GM21717 (cell line): ENCODE measurements at regions not wholly inside any gene's neighbourhood (a gene's known extent, or its start where the extent isn't known, plus 50 kb on each side); places are given as distances from the start of the nearest gene placed in this dataset.
"Not testable (repeated sequence)": the region's sequence is repeated elsewhere in the genome, so short reads cannot be mapped to it uniquely, and the experiment has no call there.

Source experiments
- ATAC-seq: cut with Tn5 transposase; IDR thresholded peaks from one replicate; pipeline ENCODE4 v1.9.1; 2021; ENCODE audit warnings: mild to moderate bottlenecking, moderate library complexity; ENCODE audit not compliant: unreplicated experiment

GRCh38 chr18:55763298-55763697 is 175.3 kb upstream of the TCF4 start:
- no peak for ATAC-seq

GRCh38 chr18:55762424-55762823 is 174.4 kb upstream of the TCF4 start:
- ATAC-seq, result no peak

GRCh38 chr18:55753643-55754263 is 165.8 kb upstream of the TCF4 start:
- no peak for ATAC-seq

- ATAC-seq, result no peak
These were observed 163.5 kb upstream of the TCF4 start for GRCh38 chr18:55751476-55751875.

DNA sequence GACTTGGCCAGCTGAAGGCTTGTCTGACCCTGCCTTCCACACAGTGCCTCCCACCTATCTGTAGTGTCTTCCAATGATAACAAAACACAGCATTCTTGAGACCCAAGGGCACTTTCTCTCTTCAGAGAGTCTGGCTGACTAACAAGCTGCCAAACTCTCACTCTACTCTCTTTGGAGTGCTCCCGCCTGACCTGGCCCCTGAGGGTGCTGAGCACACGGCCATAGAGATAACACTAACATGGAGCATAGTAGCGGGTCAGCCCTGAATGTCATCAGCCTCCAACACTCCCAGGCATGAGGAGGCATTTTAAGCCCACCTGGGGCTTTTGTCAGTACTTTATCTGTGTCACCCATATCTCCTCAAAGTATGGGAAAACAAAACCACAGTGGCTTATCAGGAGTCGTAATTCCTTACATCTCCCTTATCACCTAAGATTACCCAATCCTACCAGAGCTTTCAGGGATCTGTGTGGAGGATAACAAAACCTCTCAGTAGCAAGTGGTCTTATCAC is 160.3 kb upstream of the TCF4 start:
- no peak for ATAC-seq

DNA sequence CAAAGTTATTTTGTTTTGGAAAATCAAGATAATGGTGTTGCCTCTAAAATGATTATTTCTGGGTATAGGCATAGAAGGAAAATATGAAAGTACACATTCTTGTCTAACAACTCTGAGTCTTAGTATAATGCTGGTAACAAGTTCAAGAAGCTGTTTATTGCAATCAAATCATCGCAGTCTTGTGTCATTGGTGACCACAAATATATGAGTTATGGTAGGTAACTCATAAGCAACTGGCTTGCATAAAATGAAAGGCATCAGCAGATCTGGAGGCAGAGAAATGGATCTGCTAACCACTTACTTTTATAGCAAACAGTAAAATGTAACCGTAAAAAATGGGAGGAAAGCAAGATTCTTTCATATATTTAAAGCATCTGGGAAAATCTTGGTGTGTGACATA is 156.2 kb upstream of the TCF4 start:
- ATAC-seq, result no peak

GRCh38 chr18:55743736-55744135 is 155.7 kb upstream of the TCF4 start:
- no peak for ATAC-seq

- ATAC-seq, result no peak
These were observed 155.1 kb upstream of the TCF4 start for GRCh38 chr18:55743133-55743532.

DNA sequence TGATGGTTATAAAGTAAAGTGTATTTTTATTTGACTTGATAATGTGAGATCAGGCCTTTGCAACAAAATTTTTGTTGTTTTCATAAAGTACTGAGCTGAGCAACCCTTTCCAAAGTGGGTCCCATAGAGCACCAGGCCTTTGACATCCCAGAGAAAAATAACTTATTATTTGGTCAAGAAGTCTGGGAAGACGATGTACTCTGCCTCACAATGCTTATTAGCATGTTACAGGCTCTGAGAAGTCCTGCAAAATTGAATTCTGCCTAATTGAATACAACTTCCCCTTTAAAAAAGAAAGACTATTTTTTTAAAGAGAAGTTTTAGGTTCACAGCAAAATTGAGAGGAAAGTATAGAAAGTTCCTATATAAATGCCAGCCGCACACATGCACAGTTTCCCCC is 151.5 kb upstream of the TCF4 start:
- no peak for ATAC-seq

- ATAC-seq, result no peak
These were observed 150.6 kb upstream of the TCF4 start for GRCh38 chr18:55738483-55739114.

GRCh38 chr18:55737781-55738468 is 149.9 kb upstream of the TCF4 start:
- ATAC-seq, result no peak

DNA sequence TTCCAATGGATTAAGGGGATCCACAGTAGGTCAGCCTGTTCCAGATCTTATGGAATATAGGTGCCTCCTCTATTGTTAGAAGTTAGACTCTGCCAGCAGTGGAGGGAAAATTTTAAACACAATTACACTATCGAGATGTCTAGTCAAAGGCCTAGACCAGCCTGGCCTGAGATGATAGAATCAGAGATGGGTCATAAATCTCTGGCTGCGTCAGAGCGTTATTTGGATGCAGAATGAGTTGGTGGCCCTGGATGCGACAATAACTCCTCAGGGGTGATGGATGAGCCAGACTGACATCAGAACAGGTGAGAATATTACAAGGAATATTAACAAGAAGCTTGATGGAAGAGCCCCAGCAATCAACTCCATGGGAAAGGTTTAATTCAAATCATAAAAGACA is 149.3 kb upstream of the TCF4 start:
- no peak for ATAC-seq

- no peak for ATAC-seq
These were observed 148.0 kb upstream of the TCF4 start for GRCh38 chr18:55735969-55736368.

- ATAC-seq, result no peak
These were observed 147.3 kb upstream of the TCF4 start for GRCh38 chr18:55735199-55735855.

- ATAC-seq, result no peak
These were observed 144.5 kb upstream of the TCF4 start for GRCh38 chr18:55732227-55733106.

DNA sequence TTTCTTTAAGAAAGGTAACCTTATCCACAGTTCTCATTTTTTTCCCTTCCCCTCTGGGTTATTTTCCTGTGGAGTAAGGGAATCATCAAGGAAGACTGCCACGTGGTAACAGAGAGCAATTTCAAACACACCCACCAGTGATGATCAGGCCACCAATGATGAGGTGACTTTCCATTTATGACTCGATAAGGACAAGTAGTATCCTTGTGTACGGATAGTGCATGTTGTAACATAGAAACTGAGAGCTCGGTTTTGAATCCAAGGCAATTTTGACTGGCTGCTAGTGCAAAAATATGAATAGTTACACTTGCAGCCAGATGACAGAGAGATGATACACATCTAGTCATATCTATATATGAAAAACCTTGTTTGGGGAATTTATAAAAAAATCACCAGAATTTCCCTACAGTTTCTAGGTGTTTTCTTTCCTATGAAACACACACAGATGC is 143.6 kb upstream of the TCF4 start:
- peak; percentile 49 for ATAC-seq

GRCh38 chr18:55721006-55721405 is 133.0 kb upstream of the TCF4 start:
- ATAC-seq, result not testable (repeated sequence)

- no peak for ATAC-seq
These were observed 125.7 kb upstream of the TCF4 start for GRCh38 chr18:55713707-55714106.

DNA sequence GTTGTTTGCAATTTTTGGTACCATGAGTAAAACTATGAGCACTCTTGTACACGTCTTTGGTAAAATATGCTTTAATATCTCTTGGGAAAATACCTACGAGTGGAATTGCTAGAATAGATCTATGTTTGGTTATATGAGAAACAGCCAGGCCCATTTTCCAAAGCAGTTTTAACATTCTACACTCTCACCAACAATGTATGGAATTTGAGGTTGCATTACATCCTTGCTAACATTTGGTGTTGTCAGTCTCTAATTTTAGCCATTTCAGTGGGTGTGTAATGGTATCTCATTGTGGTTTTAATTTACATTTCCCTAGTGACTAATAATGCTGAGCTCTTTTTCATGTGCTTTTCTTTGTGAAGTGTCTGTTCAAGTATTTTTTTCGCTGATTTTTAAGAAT is 118.9 kb upstream of the TCF4 start:
- ATAC-seq, result no peak

- ATAC-seq, result no peak
These were observed 111.3 kb upstream of the TCF4 start for GRCh38 chr18:55699233-55699765.
